ENCODE measurements at regions not wholly inside any gene's neighbourhood (a gene's known extent, or its start where the extent isn't known, plus 50 kb on each side); places are given as distances from the start of the nearest gene placed in this dataset.

DNA sequence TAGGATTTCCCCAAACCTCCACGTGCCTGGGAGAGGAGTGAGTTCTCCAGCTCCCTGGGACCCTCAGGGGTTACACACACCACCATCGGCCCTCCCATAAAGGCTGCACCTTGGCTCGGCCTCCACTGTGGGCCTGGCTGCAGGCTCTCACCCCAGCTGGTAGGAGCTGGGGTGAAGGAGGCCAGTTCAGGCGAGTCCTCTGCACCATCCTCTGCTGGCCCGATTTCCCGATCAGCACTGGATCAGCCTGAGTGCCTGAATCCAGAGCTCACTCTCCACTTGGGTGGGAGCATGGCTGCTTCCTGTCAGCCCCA lies 115.1 kb upstream of the RET start:
- TF ChIP-seq POLR2AphosphoS5 (IDR thresholded peaks at IDR 0.05; ENCODE audit: low read depth, low read length) (no peak), TAF1 (IDR thresholded peaks at IDR 0.05; ENCODE audit: borderline replicate concordance, low read depth, low read length) (no peak), POLR2A (IDR thresholded peaks at IDR 0.05; ENCODE audit: low read depth, low read length) (no peak)

All from GM12892 (cell line).